NCI-H1092 treated with DMSO at 0.1 percent for 48 hours (cell line): ENCODE measurements at regions not wholly inside any gene's neighbourhood (a gene's known extent, or its start where the extent isn't known, plus 50 kb on each side); places are given as distances from the start of the nearest gene placed in this dataset.

ENCODE experiments used
- DNase-seq: peaks from one replicate; lab custom pipeline; 2025; lab: John Stamatoyannopoulos, UW

DNA sequence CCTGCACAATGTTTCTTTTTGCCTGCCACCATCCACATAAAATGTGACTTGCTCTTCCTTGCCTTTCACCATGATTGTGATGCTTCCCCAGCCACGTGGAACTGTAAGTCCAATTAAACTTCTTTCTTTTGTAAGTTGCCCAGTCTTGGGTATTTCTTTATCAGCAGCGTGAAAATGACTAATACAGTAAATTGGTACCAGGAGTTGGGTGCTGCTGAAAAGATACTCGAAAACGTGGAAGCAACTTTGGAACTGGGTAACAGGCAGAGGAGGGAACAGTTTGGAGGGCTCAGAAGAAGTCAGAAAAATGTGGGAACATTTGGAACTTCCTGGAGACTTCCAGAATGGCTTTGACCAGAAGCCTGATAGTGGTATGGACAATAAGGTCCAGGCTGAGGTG lies 425.3 kb downstream of the GPATCH2 start:
- DNase-seq = no peak

DNA sequence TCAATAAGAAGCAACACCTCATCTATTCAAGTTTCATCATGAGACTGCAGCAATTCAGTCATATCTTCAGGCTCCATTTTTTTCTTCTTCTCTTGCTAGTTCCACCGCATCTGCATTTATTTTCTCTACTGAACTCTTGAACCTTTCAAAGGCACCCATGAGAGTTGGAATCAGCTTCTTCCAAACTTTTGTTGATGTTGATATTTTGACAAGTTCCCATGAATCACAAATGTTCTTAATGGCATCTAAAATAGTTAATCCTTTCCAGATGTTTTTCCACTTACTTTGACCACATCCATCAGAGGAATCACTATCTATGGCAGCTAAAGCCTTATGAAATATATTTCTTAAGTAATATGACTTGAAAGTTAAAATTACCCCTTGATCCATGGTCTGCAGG lies 434.3 kb downstream of the GPATCH2 start:
- DNase-seq = no peak

GRCh38 chr1:217193151-217193550 lies 437.7 kb downstream of the GPATCH2 start:
- no peak for DNase-seq

DNA sequence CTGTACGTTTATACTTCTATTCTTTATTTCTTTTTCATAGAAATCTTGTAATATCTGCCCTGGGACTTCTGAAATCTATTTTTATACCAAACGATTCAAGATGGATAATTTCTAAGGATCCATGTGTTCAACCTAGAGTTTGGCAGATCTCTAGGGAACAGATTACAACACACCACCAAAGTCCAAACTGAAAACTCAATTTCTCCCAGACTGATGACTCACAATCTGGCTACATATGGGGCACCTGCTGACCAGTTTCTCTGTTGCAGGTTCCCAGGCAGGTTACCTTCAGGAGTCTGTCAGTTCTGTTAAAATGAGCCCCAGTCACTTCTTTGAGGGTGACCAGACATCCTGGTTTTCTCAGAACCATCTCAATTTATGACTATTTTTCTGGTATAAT lies 439.4 kb downstream of the GPATCH2 start:
- DNase-seq = no peak

- no peak for DNase-seq
These were observed 440.5 kb downstream of the GPATCH2 start for GRCh38 chr1:217190359-217190758.

DNA sequence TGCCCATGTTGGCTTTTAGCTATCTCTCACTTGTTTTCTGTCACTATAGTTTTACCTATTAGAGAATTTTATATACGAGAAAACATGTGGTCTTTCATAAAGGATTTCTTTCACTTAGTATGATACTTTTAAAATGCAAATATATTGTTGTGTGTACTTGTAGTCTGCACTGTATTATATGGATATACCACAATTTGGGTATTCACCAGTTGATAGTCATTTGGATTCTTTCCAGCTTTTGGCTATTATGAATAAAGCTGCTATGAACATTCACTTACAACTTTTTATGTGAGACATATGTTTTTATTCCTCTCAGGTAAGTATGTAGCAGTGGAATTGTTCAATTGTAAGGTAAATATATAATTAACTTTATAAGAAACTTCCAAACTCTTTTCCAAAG lies 441.5 kb downstream of the GPATCH2 start:
- DNase-seq = no peak

GRCh38 chr1:217188280-217189237 lies 442.3 kb downstream of the GPATCH2 start:
- DNase-seq = no peak

DNA sequence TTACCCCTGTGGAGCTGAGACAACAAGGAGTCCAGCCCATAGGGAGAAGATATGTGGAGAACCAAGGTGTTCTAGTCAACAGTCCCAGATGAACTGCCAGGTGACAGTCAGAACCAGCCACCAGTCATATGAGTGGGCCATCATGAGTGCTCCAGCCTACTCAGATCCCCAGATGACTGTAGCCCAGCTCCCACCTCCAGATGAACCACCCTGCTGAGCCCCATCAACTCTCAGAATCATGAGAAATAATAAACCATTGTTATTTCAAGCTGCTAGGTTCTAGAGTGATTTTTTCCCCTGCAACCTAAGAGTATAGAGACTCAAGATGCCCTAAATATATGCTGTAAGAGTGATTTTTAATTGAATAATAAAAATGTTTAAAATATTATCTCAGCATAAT lies 444.2 kb downstream of the GPATCH2 start:
- no peak for DNase-seq

GRCh38 chr1:217184854-217185253 lies 446.0 kb downstream of the GPATCH2 start:
- DNase-seq = no peak

- no peak for DNase-seq
These were observed 447.9 kb downstream of the GPATCH2 start for GRCh38 chr1:217182992-217183391.

DNA sequence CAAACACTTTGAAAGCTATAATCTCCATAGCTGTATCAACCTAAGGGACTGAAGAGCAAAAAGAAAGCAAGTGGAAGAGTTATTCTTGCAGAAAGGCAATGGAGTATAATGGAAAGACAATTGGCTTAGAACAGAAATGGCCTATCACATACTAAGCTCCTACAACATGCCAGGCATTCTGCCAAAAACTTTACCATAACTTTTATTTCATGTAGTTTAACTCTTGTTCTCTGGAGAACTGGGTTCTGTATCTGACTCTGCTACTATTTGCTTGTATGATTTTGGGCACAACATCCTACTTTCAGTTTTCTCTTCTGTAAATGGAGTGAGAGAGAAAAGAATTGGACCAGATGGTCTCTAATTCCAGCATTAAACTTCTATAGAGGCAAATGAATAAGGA lies 449.1 kb downstream of the GPATCH2 start:
- DNase-seq = no peak

- no peak for DNase-seq
These were observed 449.6 kb downstream of the GPATCH2 start for GRCh38 chr1:217181176-217181746.

GRCh38 chr1:217180443-217180842 lies 450.4 kb downstream of the GPATCH2 start:
- DNase-seq = no peak

- DNase-seq = no peak
These were observed 441.2 kb upstream of the ESRRG start for GRCh38 chr1:217164403-217164802.

- no peak for DNase-seq
These were observed 430.1 kb upstream of the ESRRG start for GRCh38 chr1:217153361-217153760.

- no peak for DNase-seq
These were observed 427.1 kb upstream of the ESRRG start for GRCh38 chr1:217150366-217150765.

DNA sequence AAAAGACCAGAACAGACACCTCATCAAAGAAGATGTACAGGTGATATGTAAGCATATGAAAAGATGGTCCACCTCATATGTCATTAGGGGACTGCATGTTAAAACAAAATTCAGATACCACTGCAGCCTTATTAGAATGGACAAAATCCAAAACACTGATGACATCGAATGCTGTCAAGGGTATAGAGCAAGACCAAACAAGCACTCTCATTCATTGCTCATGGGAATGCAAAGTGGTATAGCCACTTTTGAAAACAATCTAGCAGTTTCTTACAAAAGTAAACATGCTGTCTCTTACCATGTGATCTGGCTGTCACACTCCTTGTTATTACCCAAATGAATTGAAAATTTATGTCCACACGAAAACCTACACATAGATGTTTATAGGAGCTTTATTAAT lies 426.6 kb upstream of the ESRRG start:
- DNase-seq = no peak

- no peak for DNase-seq
These were observed 418.5 kb upstream of the ESRRG start for GRCh38 chr1:217141711-217142110.

GRCh38 chr1:217140041-217140901 lies 417.0 kb upstream of the ESRRG start:
- no peak for DNase-seq

DNA sequence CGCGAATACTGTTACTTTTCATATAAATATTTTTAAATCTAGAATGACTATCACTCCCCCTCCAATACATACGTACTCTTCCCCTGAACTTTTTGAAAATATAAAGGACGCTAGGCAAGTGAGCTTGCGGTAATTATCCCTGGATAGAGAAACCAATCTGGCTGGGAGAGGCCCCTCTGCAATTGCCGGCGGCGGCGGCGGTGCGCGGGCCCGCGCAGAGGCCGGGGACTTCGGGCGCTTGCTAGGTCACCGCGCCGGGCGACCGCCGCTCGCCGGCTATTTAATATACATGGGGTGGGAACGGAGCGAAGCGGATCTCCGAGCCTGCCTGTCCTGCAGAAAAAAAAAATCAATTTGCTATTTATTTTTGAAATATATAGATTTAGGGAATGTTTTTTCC lies 416.3 kb upstream of the ESRRG start:
- no peak for DNase-seq

GRCh38 chr1:217138799-217139466 lies 415.7 kb upstream of the ESRRG start:
- no peak for DNase-seq

- no peak for DNase-seq
These were observed 415.0 kb upstream of the ESRRG start for GRCh38 chr1:217138173-217138765.
